ENCODE measurements at regions not wholly inside any gene's neighbourhood (a gene's known extent, or its start where the extent isn't known, plus 50 kb on each side); places are given as distances from the start of the nearest gene placed in this dataset.

- no peak for TF ChIP-seq CTCF (IDR thresholded peaks at IDR 0.05)
- no peak for TF ChIP-seq POLR2A (IDR thresholded peaks at IDR 0.05)
Measured at GRCh38 chr12:124396544-124397398, 101.9 kb downstream of the RFLNA start.

Measured in thyroid gland (tissue), 4 donors.